NCI-H524 (cell line): ENCODE measurements at regions not wholly inside any gene's neighbourhood (a gene's known extent, or its start where the extent isn't known, plus 50 kb on each side); places are given as distances from the start of the nearest gene placed in this dataset.

Experiments
- DNase-seq, 2 experiments: peaks; one replicate each; lab custom pipeline; 2025; lab: John Stamatoyannopoulos, UW

DNA sequence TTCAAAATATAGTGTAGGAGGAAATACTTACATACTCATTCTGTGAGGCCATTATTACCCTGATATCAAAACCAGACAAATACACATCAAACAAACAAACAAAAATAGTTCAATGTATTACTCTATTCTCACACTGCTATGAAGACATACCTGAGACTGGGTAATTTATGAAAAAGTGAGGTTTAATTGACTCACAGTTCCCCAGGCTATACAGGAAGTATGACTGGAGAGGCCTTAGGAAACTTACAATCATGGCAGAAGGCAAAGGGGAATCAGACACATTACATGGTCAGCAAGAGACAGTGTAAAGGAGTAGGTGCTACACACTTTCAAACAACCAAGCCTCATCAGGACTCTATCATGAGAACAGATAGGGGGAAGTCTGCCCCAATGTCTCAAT, 1023.2 kb downstream of the TMTC2 start:
- no peak for DNase-seq

- no peak for DNase-seq
Observed at GRCh38 chr12:83700838-83701237, 1014.1 kb downstream of the TMTC2 start.

DNA sequence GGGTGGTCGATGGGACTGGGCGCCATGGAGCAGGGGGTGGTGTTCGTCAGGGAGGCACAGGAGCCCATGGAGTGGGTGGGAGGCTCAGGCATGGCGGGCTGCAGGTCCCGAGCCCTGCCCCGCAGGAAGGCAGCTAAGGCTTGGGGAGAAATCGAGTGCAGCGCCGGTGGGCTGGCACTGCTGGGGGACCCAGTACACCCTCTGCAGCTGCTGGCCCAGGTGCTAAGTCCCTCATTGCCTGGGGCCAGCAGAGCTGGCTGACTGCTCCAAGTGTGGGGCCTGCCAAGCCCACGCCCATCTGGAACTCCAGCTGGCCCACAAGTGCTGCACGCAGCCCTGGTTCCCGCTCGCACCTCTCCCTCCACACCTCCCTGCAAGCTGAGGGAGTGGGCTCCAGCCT, 1009.6 kb downstream of the TMTC2 start:
- DNase-seq = peak in 1 of 2 experiments; percentile 19

DNA sequence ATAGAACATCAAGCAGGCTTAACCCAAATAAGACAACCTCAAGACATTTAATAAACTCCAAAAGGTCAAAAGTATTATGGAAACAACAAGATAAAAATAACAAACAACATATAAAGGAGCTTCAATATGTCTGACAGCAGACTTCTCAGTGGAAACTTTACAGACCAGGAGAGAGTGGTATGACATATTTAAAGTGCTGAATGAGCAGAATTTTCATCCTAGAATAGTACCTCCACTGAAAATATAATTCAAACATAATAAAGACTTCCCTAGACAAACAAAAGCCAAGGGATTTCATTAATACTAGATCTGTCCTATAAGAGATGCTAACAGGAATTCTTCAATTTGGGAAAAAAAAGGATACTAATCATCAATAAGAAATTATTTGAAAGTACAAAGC, 1005.0 kb downstream of the TMTC2 start:
- no peak for DNase-seq

- no peak for DNase-seq
Observed at GRCh38 chr12:83690465-83690864, 1003.8 kb downstream of the TMTC2 start.

- DNase-seq = no peak
Observed at GRCh38 chr12:83689333-83689732, 1002.6 kb downstream of the TMTC2 start.

- DNase-seq = peak; percentile 76 to 91
Observed at GRCh38 chr12:83676781-83677295, 990.1 kb downstream of the TMTC2 start.

- DNase-seq = no peak
Observed at GRCh38 chr12:83666690-83667089, 980.0 kb downstream of the TMTC2 start.

GRCh38 chr12:83665634-83666218, 979.0 kb downstream of the TMTC2 start:
- no peak for DNase-seq

DNA sequence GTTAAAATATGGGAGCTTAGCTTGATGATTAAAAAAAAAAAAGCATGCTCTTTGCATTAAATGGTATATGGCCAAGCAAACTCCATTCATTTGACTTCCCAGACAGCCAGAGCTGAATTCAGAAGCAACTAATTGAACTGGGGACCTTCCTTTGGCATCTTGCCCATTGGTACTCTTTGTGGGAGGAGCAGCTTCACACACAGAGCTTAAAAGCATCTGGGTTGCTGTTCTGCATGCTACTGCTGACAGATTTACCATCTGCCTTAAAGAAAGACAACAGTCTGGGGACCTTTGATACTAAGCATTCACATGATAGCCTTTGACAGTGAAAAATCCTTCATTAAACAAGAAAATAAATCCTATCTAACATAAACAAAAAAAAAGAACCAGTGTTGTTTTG, 977.9 kb downstream of the TMTC2 start:
- peak; percentile 86 to 94 for DNase-seq

DNA sequence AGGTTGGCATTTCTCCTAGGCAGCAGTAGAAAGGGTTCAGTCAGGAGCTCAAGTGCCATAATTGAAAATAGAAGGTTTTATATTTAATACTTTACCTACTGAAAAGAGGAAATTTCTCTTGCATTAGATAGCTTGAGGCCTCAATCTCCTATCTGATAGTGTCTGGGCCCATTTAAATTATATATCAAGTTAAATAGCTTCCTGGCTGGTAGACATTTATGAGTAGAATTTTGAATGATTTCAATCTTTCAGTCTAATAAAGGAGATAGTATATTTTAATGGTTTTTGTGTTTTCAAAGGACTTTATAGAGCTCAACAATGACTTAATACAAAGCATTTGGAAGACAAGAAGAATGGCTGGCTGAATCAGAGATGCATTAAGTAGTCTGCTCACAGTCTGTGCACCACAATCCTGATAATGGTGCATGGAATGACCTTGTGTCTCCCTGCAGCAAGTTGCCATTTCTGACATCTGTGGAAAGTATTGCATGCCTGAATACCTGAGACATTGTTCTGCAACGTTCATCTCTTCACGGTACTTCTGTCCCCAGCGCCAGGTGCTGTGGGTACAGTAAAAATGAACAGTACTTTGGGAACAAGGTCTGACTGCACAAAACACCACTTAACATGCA, 974.1 kb downstream of the TMTC2 start:
- DNase-seq = no peak

GRCh38 chr12:83659321-83659720, 972.6 kb downstream of the TMTC2 start:
- no peak for DNase-seq

DNA sequence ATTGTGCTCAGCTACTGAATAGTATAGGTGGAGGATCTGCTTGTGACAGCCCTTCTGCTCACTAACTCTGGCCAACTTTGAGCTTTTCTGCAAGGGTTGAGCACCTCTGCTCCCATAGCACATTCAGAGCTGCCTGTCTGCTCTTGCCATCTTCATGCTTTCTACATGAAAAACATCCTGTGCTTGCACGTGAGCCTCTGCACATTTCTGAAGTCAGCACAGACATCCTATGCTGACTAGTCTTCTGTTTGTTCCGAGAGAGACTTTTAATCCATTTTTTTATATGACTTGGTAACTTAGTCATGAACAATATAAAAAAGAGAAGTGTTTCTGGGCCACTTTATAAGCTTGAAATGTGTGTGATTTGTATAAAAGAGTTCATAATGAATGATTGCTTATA, 969.3 kb downstream of the TMTC2 start:
- DNase-seq = no peak

DNA sequence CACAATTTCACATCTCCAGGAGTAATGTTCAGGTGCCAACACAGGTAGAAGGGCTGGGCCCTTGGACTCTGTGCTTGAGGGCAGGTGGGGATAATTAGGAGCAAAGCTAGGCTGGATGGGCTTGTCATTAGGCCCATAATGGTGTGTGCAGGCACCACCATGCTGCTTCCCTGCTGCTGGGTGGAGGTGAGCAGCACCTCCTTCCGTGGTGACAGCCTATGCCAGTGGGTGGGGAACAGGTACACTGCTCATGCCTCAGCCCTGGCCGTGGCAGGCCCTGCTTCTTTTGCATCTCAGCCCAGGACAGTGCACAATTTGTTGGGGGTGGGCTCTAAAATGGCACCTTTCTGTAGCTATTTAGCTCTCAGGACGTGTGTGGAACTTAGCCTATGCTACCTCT, 955.5 kb downstream of the TMTC2 start:
- no peak for DNase-seq

DNA sequence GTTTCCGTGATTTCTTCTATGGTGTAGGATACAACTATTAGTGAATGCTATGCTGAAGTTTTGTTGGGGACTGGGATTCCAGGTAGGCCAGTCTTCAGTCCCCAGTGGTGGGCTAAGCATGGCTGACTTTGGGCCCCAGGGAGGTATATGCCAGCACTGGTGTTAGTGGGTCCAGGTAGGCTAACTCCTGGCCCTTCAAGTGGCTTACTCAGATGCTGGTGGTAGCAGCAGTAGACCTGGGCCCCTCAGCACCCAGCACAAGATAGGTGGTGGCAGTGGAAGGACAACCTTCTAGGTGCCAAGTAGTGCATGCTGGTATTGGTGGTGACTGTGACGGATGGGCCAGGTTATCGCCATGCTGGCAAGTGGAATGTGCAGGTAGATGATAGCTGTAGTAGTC, 955.1 kb downstream of the TMTC2 start:
- DNase-seq = no peak

DNA sequence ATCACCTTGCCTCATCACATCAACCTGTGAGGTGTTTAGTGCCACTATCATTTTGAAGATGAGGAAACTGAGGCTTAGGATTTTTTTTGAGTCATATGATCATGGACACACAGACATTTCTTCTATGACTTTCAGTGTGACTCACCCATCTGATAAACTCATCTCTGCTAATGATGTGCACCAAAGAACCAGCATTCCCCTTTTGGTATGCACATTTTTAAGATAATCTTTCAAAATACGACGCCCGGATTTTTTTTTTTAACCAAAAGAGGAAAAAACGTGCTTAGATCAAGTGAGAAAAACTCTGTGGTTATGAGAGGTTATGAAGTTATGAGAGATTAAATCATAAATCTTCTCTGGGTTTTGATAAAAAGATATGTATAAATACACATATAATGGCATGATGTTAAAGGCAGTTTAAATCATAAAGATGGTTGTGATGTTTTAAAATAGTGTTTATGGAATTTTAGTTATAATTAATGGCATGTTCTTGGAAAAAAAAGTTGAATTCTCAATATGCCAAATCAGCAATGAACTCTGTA, 948.1 kb downstream of the TMTC2 start:
- DNase-seq = no peak

DNA sequence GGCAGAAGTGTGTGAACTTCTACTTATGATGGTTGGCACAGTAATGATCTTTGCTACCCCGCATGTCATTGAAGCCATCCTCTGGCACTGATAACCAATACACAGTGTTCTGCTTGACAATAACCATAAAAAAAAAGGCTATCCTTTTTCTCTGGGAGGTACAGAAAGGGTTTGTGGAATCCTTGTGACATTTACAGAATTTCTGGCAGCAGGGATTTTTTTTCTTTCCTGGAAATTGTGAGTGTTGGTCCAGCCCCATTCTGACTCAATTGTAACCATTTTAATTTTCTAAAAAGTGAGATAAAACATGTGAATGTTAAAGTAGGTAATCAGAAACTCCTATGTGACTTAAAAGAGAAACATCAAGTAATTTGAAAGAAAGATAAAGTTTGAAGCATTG, 943.8 kb downstream of the TMTC2 start:
- no peak for DNase-seq

DNA sequence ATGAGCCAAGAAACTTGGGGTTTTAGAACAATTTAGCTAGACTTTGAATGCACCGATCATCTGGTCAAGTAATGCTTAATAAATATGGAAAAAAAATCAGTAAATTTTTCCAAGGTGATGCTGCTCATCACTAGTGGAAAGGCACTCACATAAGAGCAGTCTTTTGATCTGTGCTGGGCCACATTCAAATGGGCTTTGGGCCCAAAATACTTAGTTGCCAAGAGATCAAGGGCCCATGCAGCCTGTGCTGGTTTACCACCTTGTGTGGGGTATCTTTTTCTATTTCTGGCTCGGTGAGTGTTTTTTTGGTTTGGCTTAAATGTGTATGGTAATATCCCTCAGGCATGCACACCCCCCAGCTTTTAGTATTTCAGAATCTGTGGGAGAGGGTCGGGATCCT, 943.2 kb downstream of the TMTC2 start:
- DNase-seq = no peak

DNA sequence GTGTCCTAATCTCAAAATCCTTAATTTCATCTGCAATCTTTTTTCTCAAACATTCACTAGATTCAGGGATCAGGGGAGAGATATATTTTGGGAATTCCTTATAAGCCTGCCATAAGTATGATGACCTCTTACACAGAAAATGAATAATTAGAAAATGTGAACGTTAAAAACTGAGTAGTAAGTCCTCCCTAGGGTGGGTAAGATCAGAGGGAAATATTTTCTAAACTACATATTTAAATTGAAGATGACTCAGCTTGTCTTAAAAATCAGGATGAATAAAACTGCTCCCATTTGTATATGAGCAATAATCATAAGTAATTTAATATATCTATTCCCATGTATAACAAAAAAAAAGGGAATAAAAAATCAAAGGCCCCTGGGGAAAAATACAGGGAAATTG, 935.5 kb downstream of the TMTC2 start:
- DNase-seq = no peak

DNA sequence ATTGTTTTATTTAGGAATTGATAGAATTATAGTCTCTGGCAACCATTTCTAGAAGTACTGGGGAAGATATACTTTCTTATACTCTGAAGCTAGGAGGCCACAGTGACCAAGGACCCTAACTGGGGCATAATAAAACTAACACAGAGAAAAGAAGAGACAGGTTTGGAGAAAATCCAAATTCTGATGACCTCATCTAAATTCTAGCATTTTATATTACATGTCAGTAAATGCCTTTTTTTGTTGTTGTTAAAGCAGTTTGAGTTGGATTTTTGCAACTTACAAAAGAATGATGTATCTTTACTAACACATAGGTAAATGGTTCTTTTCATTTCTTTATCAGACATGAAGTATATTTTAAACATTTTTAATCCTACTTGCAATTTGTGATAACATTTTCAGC, 933.3 kb downstream of the TMTC2 start:
- DNase-seq = no peak

- DNase-seq = no peak
Observed at GRCh38 chr12:83615152-83615551, 928.4 kb downstream of the TMTC2 start.

GRCh38 chr12:83613586-83614110, 926.9 kb downstream of the TMTC2 start:
- DNase-seq = no peak

GRCh38 chr12:83603106-83603505, 916.4 kb downstream of the TMTC2 start:
- no peak for DNase-seq
